GM19372 (cell line): ENCODE measurements at regions not wholly inside any gene's neighbourhood (a gene's known extent, or its start where the extent isn't known, plus 50 kb on each side); places are given as distances from the start of the nearest gene placed in this dataset.
"Not testable (repeated sequence)": the region's sequence is repeated elsewhere in the genome, so short reads cannot be mapped to it uniquely, and the experiment has no call there.

Experiments
- ATAC-seq: cut with Tn5 transposase; IDR thresholded peaks from one replicate; pipeline ENCODE4 v1.9.1; 2021; ENCODE audit warnings: mild to moderate bottlenecking, low read depth, moderate library complexity; ENCODE audit not compliant: unreplicated experiment

DNA sequence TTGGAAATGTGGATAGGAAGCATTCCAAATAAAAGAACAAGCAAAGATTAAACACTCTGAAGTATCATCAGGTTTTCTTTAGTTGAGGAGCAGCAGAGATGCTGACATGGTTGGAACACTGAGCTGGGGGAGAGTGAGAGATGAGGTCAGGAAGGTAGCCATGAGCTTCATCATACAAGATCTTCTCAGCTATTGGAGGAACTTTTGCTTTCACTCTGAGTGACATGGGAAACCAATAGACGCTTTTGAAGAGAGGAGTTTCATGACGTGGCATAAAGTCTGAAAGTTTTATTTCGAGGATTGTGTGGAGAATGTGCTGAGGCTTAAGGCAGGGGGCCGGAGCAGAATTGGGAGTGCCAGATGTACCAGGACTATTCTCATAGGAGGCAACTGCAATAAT lies 616.2 kb upstream of the CAMK1G start:
- no peak for ATAC-seq

GRCh38 chr1:208974717-208975116 lies 608.8 kb upstream of the CAMK1G start:
- ATAC-seq, result no peak

GRCh38 chr1:208975456-208975855 lies 608.1 kb upstream of the CAMK1G start:
- no peak for ATAC-seq

DNA sequence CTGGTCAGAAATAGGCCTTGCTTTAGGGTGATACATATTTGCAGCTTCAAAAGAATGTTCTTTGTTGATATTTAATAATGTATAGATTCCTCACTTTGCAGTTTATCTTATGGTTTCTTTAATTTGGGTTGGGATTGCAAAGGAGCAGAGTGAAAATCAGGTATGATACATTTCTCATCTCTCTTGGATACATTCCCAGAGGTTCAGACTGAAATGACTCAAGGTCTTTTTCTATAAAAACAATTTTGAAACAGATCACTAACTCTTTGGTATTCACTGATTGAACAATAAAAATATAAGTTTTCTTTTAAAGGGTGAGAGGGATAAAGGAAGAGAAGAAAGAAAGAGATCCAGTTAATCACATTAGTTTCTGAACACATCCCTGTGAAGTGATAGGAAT lies 606.5 kb upstream of the CAMK1G start:
- ATAC-seq, result no peak

DNA sequence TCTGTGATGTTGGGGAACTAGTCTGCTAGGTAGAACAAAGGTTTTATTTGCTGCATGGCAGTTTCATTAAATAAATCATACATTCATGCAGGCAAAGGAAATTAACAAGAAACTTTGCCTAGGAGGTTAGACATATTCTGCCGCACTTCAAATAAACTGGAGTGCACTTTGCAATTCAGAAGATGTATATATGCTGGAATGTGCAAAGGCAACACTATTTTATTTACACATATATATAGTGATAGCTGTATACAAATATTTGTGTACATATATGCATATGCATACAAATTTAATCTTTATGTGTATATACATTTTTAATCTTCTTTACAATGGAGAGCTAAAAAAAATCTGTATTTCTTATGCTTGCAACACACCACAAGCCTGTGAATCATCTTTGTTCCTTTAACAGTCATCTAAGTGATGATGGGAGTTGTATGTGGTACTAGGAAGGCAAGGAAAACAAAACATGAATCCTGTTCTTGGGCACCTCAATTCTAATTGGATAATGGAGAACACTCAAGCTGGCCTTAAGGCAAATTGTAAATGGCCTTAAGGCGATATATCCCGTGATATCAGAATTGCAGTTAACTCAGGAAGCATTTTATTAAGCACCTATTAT lies 605.8 kb upstream of the CAMK1G start:
- no peak for ATAC-seq

GRCh38 chr1:208979776-208980175 lies 603.7 kb upstream of the CAMK1G start:
- ATAC-seq, result no peak

DNA sequence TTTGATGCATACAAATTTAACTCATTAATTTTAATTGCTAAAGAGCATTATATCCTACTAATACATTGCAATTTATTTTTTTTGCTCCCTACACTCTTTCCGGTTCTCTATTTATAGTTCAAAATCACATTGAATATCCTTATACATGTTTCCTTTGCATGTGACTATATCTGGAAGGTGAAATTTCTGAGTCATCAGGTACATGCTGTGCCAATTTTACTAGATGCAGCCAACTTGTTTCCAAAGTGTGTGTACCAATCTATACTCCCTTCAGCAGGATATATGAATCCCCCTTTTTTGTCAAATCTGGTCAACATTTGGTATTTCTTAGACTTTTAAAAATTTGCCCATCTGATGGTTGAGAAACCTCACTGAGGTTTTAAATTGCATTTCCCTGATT lies 602.9 kb upstream of the CAMK1G start:
- ATAC-seq, result no peak

DNA sequence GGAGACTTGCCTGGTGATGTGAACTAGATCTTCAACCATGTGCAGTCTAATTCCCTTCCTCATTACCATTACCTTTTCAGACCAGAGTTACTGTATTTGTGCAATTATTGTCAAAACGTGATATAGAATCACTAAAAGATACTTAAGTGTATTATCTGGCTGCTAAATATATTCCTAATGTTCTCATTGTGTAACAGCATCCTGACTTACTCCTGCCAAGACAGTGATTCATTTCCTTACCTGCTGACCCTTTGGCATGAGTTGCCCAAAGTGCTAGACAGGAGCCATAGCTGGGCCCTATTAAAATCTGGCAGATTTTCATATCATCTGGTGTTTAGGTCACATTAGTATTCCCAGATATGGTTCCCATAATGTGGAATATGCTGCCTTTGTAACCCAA lies 598.3 kb upstream of the CAMK1G start:
- no peak for ATAC-seq

- ATAC-seq, result peak; percentile 100
Observed at GRCh38 chr1:208988811-208989222, 594.7 kb upstream of the CAMK1G start.

DNA sequence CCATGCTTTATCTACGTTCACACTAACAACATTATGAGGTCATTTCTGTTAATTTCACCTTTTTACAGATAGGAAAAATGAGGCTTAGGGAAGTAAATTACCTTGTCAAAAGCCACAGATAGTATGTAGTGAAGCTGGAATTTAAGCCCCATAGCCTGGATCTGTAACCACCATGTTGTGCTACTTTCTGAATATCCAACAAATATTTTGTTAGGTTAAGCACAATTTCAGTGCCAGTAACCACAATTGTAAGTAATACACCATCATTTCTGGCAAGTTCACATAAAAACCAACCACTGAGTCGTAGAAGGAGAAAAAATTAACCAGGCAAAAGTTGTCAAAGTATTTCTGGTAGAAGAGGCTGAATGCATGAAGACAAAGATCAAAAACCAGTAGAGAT lies 593.1 kb upstream of the CAMK1G start:
- ATAC-seq, result no peak

DNA sequence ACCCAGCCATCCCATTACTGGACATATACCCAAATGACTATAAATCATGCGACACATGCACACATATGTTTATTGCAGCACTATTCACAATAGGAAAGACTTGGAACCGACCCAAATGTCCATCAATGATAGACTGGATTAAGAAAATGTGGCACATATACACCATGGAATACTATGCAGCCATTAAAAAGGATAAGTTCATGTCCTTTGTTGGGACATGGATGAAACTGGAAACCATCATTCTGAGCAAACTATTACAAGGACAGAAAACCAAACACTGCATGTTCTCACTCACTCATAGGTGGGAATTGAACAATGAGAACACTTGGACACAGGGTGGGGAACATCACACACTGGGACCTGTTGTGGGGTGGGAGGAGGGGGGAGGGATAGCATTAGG lies 586.5 kb upstream of the CAMK1G start:
- ATAC-seq, result not testable (repeated sequence)

DNA sequence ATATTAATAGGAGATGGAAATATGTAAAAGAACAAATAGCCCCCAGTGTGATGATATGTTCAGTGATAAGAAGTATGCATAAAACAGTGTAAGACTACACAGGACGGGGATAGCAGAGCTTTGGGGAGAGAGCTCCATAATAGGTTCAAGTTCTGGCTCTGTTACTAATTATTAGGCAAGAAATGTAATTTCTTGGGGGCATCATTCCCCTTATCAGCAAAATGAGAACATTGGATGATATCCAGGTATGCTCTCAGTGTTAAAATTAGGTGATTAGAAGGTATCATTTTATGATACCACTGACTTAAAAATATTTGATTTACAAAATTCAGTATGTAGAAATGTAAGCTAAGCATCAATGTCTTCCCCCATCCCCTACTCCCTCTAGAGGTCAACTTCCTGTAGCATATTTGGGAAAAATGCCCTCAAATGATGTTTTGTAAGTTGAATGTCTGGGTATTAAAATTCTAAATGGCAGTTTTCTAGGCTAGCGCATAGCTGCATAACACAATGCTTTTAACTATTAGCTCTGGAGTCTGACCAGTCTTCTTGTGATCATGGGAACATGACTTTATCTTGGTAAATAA lies 585.7 kb upstream of the CAMK1G start:
- ATAC-seq, result no peak

DNA sequence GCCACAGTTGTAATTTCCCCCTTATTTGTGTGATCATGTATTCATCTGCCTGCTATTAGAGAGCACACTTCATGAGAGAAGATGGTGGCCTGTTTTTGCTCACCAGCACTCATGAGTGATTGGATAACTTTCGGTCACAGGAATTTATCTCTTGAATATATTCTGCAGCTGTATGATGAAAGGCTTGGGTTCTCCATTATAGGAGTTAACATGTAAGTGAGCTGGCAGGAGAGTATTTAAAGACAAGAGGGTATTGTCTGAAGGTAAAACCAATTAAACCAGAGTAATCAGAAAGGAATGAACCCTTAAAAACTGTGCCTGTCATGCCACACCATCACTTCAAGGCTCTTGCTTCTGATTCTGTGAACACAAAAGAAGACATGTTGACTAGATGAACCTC lies 574.9 kb upstream of the CAMK1G start:
- ATAC-seq, result no peak

DNA sequence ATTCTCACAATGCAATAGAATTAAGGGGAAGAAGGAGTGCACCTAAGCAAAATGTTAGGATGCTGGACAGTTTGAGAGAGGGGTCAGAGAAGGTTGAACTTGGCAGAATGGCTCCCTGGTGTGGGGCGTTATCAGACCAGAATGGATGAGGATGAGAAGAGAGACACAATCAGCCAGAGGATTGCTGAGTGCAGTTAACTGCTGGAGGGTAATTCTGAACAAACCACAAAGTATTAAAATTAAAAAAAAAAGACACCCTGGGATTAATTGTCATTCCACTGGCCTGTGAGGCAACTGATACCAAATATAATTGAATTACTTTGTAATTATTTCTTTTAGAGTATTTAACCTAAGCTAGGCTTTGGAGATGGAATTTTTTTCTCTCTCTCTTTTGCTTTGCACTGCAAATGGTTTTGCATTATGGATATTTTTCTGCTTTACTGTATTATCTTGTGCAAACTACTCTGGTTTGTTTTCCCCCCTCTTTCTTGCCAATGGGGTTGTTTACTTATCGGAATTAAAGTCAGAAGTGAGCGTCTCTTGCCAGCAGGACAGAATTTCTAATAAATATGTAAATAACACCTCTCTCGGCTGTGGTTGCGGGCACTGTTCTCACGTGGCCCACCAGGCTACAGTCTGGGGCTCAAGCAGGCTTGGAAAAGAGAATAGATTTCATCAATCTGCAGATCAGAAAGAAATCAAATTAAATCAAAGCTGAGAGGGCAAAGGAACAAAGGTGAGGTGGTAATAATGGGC lies 572.9 kb upstream of the CAMK1G start:
- ATAC-seq, result no peak

DNA sequence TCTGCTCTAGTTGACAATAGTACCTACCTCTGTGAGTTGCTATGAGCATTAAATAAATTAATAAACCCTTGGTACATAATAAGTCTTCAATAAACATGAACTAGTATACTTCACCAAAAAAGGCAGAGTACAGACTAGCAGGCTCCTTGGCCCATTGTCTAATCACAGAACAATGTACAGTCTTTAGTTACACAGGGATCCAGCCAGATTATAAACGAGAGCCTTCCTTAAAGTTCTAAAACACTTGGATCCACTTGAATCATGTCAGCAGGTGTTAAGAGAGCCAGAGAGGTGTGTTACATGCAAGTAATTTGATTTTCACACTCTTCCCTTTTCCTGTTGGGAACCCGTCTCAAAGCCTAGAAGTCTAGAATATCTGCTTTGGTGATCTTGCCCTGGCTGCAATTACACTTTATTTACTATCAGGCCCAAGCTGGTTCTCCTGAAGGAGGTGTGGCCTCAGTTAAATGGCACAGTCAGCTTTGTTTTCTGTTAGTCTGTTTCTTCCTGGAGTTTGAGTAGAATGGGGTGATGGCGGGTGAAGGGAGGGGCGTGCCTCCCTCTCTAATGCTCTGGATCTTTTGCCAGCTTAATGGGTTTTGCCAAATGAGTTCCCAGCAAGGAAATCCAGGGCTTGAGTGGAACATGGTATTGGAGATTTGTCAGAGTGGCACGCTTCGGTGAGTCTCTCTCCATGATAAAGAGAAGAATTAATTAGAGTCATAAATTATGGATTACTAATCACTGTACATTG lies 570.9 kb upstream of the CAMK1G start:
- no peak for ATAC-seq

DNA sequence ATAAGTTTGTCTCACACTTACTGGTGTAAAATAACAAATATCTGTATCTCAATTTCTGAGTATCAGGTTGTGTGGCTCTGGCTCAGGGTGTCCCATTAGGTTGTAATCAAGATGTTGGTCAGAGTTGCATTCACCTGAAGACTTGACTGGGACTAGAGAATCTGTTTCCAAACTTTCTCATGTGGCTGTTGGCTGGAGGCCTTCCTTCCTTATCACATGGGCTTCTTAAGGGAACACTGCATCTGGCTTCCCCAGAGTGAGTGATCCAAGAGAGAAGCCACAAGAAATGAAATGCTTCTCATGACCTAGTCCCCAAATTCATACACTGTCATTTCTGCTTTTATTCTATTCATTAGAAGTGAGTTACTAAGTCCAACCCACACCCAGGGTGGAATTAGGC lies 568.4 kb upstream of the CAMK1G start:
- ATAC-seq, result no peak

- no peak for ATAC-seq
Observed at GRCh38 chr1:209021622-209022021, 561.9 kb upstream of the CAMK1G start.

GRCh38 chr1:209023790-209024189 lies 559.7 kb upstream of the CAMK1G start:
- ATAC-seq, result no peak

DNA sequence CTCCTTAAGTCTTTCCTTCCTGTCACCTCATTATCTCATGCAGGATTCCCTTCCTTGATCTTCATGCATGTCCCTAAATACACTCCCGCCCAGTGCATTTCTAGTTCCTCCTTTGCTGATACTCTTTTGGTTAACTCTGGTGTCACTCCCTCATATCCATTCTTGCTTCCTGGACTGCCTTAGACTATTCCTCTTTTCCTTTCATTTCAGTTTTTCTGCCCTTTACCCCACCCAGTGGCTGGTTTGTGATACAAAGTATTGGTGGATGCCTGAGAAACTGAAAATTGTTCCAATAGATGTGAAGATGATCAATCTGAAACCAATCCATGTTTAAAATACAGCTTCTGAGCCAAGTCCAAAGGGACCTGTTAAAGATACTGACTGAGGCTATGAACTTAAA lies 553.8 kb upstream of the CAMK1G start:
- ATAC-seq, result no peak

GRCh38 chr1:209030454-209031167 lies 552.9 kb upstream of the CAMK1G start:
- no peak for ATAC-seq

DNA sequence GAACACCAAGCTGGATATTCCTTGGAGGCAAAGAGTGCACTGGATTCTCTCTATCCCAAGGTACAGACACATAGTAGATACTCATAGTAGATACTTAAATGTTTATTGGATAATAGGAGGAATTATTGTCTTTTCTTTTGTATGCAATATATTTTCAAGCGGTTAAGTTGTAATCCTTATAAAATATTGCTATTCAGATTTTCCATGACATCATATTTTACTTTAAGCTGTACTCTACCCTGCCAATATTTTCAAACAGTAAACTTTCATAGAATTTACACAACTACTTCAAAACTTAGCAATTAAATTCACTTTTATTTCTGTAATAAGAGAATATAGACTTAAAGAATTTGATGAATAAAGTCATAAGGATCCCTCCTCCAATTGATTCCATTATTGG lies 546.5 kb upstream of the CAMK1G start:
- ATAC-seq, result no peak
